GM12891 (cell line): ENCODE measurements at regions not wholly inside any gene's neighbourhood (a gene's known extent, or its start where the extent isn't known, plus 50 kb on each side); places are given as distances from the start of the nearest gene placed in this dataset.

Source experiments
- POLR2A ChIP-seq: IDR thresholded peaks from 2 replicates; pipeline ENCODE4 v1.6.1; 2011; ENCODE audit warnings: low read depth, low read length, control low read depth
- SPI1 ChIP-seq: IDR thresholded peaks from 2 replicates; pipeline ENCODE4 v1.6.1; 2011; ENCODE audit warnings: low read depth, low read length, control low read depth
- TAF1 ChIP-seq: IDR thresholded peaks from 2 replicates; pipeline ENCODE4 v1.6.1; 2011; ENCODE audit warnings: low read depth, low read length, control low read depth

- TF ChIP-seq SPI1 (no peak), POLR2A (no peak), TAF1 (no peak)
Measured at GRCh38 chr17:53316988-53317387, 505.7 kb upstream of the KIF2B start.
